ENCODE measurements at regions not wholly inside any gene's neighbourhood (a gene's known extent, or its start where the extent isn't known, plus 50 kb on each side); places are given as distances from the start of the nearest gene placed in this dataset.

DNA sequence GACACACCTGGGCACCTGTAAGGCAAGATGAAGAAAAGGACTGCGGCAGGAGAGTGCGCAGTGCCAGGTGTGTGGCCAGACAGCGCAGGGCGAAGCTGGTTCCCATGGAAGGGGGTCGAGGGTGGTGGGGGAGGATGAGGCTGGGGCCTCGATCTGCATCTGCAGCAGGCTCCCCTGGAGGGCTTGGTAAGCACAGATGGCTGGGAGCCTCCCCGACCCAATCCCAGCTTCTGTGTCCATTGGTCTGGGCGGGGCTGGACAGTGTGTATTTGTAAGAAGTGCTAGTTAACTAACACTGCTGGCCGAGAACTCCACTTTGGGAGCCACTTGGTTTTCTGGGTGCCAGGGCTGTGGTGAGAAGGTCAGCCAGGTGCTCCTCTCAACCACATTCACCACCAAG lies 385.1 kb upstream of the IRX1 start:
- H3K9ac ChIP-seq (ENCODE audit: low read length), result no peak overlapping the region
- H3K9me2 ChIP-seq (replicated peaks; ENCODE audit: low read length), result no peaks in the 10 kb centered on the region
- no peaks in the 10 kb centered on the region for H4K20me1 ChIP-seq (ENCODE audit: low read length)
- POLR2A ChIA-PET (ENCODE audit: unreplicated experiment), result no interaction called here
- no peaks in the 10 kb centered on the region for H3K36me3 ChIP-seq (ENCODE audit: low read depth, low read length)
- H2AFZ ChIP-seq (ENCODE audit: low read length), result no peak overlapping the region
- no peak for ATAC-seq
- H3K79me2 ChIP-seq (ENCODE audit: low read length), result no peaks in the 10 kb centered on the region
- H3K9me3 ChIP-seq (ENCODE audit: low read length), result no peaks in the 10 kb centered on the region
- TF ChIP-seq, protein P1, sequence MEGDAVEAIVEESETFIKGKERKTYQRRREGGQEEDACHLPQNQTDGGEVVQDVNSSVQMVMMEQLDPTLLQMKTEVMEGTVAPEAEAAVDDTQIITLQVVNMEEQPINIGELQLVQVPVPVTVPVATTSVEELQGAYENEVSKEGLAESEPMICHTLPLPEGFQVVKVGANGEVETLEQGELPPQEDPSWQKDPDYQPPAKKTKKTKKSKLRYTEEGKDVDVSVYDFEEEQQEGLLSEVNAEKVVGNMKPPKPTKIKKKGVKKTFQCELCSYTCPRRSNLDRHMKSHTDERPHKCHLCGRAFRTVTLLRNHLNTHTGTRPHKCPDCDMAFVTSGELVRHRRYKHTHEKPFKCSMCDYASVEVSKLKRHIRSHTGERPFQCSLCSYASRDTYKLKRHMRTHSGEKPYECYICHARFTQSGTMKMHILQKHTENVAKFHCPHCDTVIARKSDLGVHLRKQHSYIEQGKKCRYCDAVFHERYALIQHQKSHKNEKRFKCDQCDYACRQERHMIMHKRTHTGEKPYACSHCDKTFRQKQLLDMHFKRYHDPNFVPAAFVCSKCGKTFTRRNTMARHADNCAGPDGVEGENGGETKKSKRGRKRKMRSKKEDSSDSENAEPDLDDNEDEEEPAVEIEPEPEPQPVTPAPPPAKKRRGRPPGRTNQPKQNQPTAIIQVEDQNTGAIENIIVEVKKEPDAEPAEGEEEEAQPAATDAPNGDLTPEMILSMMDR (conservative IDR thresholded peaks at IDR 0.05; ENCODE audit: low read depth, low read length), result no peak
- TF ChIP-seq EZH2 (IDR thresholded peaks at IDR 0.05; ENCODE audit: low read length, unreplicated experiment) (no peak), EZH2phosphoT487 (IDR thresholded peaks at IDR 0.05; ENCODE audit: borderline replicate concordance, low read length) (no peak)
- intact Hi-C loops (cut with micrococcal nuclease), result no loop called here
- BruUV-seq (replicated peaks), result no TSS peak
- no peak overlapping the region for H3K4me3 ChIP-seq (ENCODE audit: low read length)
- no peaks in the 10 kb centered on the region for H3F3A ChIP-seq (ENCODE audit: low read length, unreplicated experiment)
- no peaks in the 10 kb centered on the region for H3K27me3 ChIP-seq (ENCODE audit: low read length)
- no peaks in the 10 kb centered on the region for H3K4me1 ChIP-seq (ENCODE audit: insufficient read depth, low read length)
- CTCF ChIA-PET, result no interaction called here
- no peak overlapping the region for H3K27ac ChIP-seq (ENCODE audit: low read length)
- DNase-seq, result no peak
- H3K4me2 ChIP-seq (ENCODE audit: low read length), result no peak overlapping the region

DNA sequence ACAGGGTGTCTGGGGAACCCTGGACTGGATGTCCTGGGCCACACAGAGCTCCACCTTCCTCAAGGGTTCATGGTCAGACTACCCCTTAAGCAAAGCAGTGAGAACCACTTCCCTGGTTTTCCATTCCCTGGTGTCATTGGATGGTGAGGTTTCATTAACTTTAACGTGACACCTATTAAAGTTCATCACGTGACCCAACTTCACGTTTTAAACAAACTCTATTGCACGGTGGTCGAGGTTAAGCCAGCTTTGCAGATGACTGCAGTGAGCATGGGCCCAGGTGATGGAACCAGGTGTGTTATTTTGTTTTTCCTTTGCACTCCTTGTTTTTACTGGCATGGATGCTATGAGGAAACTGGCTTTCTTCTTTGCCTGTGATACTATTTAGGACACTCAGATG lies 385.7 kb upstream of the IRX1 start:
- no TSS peak for BruUV-seq (replicated peaks)
- TF ChIP-seq EZH2 (IDR thresholded peaks at IDR 0.05; ENCODE audit: low read length, unreplicated experiment) (no peak), EZH2phosphoT487 (IDR thresholded peaks at IDR 0.05; ENCODE audit: borderline replicate concordance, low read length) (no peak)
- TF ChIP-seq, protein P1 (conservative IDR thresholded peaks at IDR 0.05; ENCODE audit: low read depth, low read length), result no peak
- ATAC-seq, result no peak
- Histone ChIP-seq H2AFZ (ENCODE audit: low read length) (no peak overlapping the region), H4K20me1 (ENCODE audit: low read length) (no peaks in the 10 kb centered on the region), H3K9me3 (ENCODE audit: low read length) (no peaks in the 10 kb centered on the region), H3F3A (ENCODE audit: low read length, unreplicated experiment) (no peaks in the 10 kb centered on the region), H3K36me3 (ENCODE audit: low read depth, low read length) (no peaks in the 10 kb centered on the region), H3K27me3 (ENCODE audit: low read length) (no peaks in the 10 kb centered on the region), H3K4me2 (ENCODE audit: low read length) (no peak overlapping the region), H3K79me2 (ENCODE audit: low read length) (no peaks in the 10 kb centered on the region), H3K27ac (ENCODE audit: low read length) (no peak overlapping the region), H3K9ac (ENCODE audit: low read length) (no peak overlapping the region), H3K4me3 (ENCODE audit: low read length) (no peak overlapping the region), H3K4me1 (ENCODE audit: insufficient read depth, low read length) (no peaks in the 10 kb centered on the region), H3K9me2 (replicated peaks; ENCODE audit: low read length) (no peaks in the 10 kb centered on the region)
- intact Hi-C loops (cut with micrococcal nuclease), result no loop called here
- no peak for DNase-seq
- ChIA-PET CTCF (no interaction called here), POLR2A (ENCODE audit: unreplicated experiment) (no interaction called here)

DNA sequence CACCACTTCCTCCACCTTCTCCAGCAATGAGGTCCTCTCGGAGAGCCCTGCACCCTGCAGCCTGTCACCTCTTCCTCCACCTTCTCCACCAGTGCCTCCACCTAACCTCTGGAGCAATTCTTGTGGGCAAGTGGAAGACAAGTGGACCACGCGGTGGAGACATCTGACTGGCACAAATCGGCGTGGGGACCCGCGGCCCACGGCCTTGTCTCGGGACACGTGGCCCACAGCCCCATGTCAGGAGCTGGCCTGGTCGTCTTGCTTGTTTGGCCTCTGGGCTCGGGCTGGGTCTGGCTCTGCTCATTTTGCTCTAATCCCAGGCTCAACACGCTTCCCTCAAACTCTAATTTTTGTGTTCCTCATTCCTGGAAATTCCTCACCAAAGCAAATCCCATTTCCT lies 393.1 kb upstream of the IRX1 start:
- peaks cover 15% of the 10 kb centered on the region; the same call in 1 of the 2 replicates for H3K27me3 ChIP-seq (ENCODE audit: low read length)
- intact Hi-C loops (cut with micrococcal nuclease), result no loop called here
- no peak overlapping the region for H3K4me3 ChIP-seq (ENCODE audit: low read length)
- H3K9me3 ChIP-seq (ENCODE audit: low read length), result no peaks in the 10 kb centered on the region
- H3F3A ChIP-seq (ENCODE audit: low read length, unreplicated experiment), result no peaks in the 10 kb centered on the region
- no peak overlapping the region for H3K9ac ChIP-seq (ENCODE audit: low read length)
- ATAC-seq (no peak), DNase-seq (no peak)
- BruUV-seq (replicated peaks), result no TSS peak
- no peaks in the 10 kb centered on the region for H3K9me2 ChIP-seq (replicated peaks; ENCODE audit: low read length)
- H3K4me2 ChIP-seq (ENCODE audit: low read length), result no peak overlapping the region
- no peaks in the 10 kb centered on the region for H4K20me1 ChIP-seq (ENCODE audit: low read length)
- H3K79me2 ChIP-seq (ENCODE audit: low read length), result no peaks in the 10 kb centered on the region
- H3K27ac ChIP-seq (ENCODE audit: low read length), result no peak overlapping the region
- no peaks in the 10 kb centered on the region for H3K4me1 ChIP-seq (ENCODE audit: insufficient read depth, low read length)
- no peak overlapping the region for H2AFZ ChIP-seq (ENCODE audit: low read length)
- TF ChIP-seq, protein P1 (conservative IDR thresholded peaks at IDR 0.05; ENCODE audit: low read depth, low read length), result no peak
- no peak for TF ChIP-seq EZH2phosphoT487 (IDR thresholded peaks at IDR 0.05; ENCODE audit: borderline replicate concordance, low read length)
- no peak for TF ChIP-seq EZH2 (IDR thresholded peaks at IDR 0.05; ENCODE audit: low read length, unreplicated experiment)
- no peaks in the 10 kb centered on the region for H3K36me3 ChIP-seq (ENCODE audit: low read depth, low read length)
- ChIA-PET POLR2A (ENCODE audit: unreplicated experiment) (no interaction called here), CTCF (no interaction called here)
